ENCODE measurements at regions not wholly inside any gene's neighbourhood (a gene's known extent, or its start where the extent isn't known, plus 50 kb on each side); places are given as distances from the start of the nearest gene placed in this dataset.

DNA sequence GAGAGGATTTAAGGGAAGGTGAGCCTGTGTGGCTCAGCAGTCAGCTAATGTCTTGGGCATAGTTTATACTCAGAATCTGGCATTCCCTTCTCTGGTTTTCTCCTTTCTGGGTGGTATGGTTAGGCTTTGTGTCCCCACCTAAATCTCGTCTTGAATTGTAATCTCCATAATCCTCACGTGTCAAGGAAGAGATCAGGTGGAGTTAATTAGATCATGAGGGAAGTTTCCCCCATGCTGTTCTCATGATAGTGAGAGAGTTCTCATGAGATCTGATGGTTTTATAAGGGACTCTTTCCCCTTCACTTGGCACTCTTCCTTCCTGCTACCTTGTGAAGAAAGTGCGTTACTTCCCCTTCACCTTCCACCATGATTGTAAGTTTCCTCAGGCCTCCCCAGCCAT is 169.8 kb upstream of the PELI2 start:
- no peak for DNase-seq

- no peak for DNase-seq
These were observed 168.5 kb upstream of the PELI2 start for GRCh38 chr14:55949708-55950107.

- DNase-seq, result no peak
These were observed 168.1 kb upstream of the PELI2 start for GRCh38 chr14:55950135-55950534.

- DNase-seq, result no peak
These were observed 166.6 kb upstream of the PELI2 start for GRCh38 chr14:55951341-55952206.

GRCh38 chr14:55954108-55954507 is 164.1 kb upstream of the PELI2 start:
- DNase-seq, result peak; percentile 64

GRCh38 chr14:55955175-55955574 is 163.0 kb upstream of the PELI2 start:
- DNase-seq, result no peak

DNA sequence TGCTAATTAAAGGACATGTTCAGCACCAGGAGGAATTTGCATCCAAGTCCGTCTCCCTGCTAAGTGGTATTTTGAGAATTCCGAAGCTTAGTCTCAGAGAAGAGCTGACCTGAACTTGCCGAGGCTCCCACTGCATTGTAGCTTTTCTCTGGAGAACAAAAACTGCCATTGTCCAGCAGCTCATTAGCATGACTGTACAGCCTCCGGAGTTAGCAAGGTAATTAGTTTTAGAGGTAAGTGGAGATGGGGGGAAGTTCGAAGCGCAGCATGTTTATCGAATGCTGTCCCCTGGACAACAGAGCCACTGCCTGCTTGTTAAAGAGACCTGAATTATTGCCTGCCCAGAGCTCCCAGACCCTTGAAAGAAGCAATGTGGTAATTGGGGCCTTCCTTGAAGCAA is 160.3 kb upstream of the PELI2 start:
- no peak for DNase-seq

GRCh38 chr14:55963295-55963694 is 154.9 kb upstream of the PELI2 start:
- DNase-seq, result no peak

DNA sequence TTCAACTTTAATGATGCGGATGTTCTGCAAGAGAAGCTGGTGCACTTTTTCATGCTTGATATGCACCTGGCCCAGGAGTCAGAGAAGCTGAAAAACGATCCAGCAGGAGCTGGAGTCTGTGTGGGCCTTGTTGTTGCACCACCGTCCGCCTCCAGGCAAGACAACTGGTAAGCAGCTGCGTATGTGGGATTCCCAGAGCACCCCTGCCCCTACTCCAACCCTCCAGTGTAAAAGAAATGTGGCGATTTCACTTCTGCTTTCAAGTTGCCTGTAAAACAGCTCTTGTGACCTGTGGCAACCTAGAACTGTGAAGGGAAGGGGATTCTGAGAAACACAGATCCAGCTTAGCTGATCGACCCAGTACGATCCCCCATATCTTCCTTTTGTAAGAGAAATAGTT is 154.1 kb upstream of the PELI2 start:
- peak; percentile 93 for DNase-seq

DNA sequence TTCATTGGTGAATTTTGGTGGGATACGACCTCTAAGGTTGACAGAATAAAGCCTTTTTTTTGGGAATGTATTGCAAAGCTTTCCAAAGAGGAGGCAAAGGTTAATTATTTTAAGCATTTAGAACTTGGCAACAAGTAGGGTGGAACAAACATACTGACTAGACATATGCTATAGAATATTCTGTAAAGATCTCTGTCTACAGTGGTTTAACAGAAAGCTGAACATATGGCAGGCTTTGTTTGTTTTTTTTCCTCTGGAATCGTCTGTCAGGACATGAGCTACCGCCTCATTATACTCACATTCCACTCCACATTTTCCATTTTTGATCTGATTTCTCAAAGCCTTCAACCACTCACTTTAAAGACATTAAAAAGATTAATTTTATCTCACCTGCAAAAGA is 153.4 kb upstream of the PELI2 start:
- no peak for DNase-seq

- DNase-seq, result no peak
These were observed 152.4 kb upstream of the PELI2 start for GRCh38 chr14:55965851-55966250.

DNA sequence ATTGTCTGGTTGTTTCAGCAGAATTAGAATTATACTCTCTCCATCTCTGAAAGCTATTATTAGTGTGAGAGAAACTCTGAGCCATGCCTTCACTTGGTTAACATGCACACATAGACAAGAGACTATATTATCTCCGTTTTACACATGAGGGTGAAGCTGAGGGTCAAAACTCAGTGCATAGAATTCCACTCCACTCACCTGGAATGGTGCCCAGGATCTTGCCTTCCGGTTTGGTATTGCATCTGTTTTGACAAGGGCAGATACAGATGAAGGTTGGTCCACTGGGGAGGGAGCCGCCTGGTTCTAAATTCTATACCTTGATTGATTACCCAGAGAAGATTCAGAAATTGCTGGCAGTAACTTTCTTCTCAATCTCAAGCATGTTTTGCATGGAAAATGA is 149.5 kb upstream of the PELI2 start:
- no peak for DNase-seq

DNA sequence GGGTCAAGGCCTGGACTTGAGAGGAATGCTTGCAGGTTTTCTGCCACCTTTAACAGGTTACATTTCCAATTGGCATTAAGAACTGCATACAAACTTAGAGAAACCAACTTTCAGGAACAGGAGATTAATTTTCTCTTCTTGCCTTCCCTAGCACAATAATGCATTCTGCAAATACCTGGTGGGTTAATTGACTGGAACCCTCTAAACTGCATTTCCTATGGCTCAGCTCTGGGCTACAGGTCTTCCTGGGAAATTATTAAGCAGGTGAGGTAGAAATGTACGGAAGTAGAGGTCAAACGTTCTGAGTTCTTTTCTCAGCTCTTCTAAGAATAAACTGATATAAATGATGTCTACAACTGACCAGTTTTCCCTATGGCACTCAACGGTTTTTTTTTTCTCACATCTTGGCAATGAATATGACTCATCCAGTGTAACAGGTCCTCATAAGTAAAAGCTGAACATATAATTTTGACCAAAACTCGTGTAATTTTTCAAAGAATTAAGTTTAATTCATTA is 144.9 kb upstream of the PELI2 start:
- DNase-seq, result peak; percentile 7

DNA sequence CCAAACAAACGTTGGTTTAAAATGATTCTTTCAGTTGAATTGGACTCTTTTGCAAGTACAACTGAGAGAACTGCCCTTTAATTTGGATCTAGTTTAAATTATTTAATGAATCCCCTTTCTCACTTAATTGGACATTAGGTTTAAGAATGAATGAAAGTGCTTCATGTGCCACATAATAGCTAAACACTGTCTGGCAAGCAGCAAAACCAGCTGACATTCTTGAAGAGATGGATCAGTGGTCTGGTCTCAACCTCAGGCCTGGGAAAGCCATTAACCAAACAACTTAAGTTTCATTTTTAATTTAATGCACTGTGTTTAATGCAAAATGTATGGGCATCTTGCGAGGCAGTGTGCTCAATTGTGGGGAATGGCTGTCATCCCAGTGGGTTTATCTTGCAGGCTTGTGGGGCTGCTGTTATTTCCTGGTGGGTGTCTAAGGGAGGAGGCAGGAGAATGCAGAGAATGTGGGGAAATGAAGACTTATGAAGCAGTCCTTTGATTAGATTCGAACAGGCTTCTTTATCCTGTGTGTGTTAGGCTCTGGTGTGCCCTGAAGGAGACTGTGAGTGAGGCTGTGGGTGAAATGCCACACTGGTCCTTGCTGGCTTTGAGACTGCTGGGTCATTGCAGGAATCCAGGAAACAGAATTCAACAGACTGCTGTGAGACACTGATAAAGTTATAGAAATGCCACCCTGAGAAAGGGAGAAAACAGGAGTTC is 144.1 kb upstream of the PELI2 start:
- DNase-seq, result no peak

DNA sequence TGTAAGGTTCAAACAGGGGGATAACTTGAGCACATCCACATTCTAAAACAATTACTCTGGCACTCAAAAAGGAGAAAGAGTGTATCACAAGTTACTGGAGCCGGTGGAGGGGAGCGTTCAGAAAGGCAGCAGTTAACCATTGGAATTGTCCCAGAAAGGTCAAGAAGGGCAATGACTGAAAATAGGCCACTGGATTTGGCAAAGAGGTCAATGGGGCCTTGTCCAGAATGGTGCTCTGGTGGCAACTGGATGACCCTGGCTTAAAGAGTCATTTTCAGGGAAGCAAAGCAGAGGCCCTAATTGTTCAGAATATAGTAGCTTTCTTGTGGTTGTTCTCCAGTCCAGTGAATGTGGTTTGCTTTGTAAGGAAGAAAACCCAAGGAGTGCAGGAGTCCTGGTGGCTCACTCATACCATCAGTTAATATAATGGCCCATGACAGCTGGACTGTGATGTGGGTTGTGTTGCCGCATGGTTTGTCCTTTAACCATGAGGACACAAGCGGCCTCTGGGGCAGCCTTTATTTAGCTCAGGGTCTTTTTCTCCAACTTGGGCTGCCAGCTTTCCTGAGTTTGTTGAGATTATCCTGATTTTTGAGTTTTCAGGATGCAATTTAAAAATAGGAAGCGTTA is 142.8 kb upstream of the PELI2 start:
- no peak for DNase-seq

DNA sequence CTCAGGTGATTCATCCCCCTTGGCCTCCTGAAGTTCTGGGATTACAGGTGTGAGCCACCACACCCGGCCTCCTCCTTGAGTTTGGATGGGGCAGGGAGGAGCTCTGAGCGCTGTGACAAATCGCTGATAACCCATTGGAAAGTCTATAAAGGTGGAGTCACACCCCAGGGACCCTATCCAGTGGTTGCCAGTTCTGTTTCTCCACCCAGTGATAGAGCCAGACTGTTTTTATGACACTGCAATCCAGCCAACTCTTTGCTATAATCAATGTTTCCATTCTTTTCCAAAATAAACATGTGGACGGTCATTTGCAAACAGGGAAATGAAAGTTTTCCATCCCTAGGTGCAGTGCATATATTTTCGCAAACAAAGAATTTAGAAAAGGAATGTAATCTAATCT is 142.0 kb upstream of the PELI2 start:
- no peak for DNase-seq

GRCh38 chr14:55976655-55977054 is 141.6 kb upstream of the PELI2 start:
- DNase-seq, result no peak

DNA sequence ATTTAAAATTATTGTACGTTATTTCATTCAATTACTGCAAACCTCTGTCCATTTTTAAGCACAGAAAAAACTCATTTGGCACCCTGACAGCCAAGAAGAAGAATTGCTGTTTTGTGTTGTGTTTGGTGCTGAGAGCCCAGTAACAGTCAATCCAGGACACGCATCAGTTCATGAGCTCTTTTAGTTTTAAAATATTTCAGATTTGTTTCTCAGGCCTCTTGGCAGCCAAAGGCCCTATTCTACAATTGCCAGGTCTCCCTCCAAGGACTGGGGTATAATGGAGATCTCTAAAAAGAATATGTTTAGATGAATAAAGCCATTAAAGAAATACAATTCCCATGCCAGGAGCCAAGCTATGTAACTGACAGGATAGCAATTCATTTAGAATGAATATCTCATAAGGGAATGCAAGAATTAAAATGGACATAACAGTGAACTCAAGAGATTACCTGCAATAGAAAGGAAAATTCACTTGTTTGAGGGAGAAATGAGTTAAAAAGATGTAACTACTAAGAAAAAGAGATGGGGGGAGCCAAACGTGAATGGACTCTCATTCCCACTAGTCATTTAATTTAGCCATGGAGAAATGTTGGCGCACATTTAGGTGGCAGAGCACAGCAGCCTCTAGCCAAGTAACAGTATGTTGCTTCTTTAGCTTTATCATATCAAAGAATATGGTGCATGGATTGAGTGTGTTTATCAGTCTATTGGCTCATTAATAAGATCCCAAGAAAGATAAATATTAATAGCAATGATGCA is 140.6 kb upstream of the PELI2 start:
- DNase-seq, result no peak

DNA sequence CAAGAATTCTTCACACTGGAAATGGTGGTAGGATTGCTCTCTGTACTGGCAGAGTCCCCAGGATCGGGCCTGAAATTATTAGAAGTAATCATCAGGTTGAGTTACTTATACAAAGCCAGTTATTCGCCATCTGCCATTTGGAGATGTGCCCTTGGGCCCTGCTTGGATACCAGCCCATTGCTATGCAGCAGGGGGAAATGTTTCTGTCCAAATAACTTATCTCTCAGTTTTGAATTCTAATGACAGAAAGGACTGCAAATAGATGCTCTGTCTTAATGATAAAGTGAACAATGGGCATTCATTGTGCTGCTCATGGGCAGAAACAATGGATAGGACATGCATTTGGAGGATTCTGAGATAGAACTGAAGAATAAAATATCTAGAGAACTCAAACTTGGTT is 139.1 kb upstream of the PELI2 start:
- DNase-seq, result no peak

DNA sequence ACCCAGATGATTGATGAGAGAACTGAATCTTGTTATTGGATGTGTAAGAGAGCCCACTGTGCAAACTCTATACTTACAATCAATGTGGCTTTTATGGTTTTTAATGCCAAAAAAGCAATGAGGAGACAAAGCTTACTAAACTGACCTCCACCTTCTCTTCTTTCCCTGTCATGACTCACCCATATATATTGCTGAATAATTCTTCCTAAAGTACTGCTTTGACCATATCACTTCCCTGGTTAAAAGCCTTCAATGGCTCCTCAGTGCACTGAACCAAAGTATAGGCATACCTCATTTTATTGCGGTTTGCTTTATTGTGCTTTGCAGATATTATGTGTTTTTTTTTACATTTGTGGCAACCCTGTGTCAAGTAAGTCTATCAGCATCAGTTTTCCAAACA is 138.4 kb upstream of the PELI2 start:
- DNase-seq, result no peak

- DNase-seq, result no peak
These were observed 137.2 kb upstream of the PELI2 start for GRCh38 chr14:55980970-55981369.

DNA sequence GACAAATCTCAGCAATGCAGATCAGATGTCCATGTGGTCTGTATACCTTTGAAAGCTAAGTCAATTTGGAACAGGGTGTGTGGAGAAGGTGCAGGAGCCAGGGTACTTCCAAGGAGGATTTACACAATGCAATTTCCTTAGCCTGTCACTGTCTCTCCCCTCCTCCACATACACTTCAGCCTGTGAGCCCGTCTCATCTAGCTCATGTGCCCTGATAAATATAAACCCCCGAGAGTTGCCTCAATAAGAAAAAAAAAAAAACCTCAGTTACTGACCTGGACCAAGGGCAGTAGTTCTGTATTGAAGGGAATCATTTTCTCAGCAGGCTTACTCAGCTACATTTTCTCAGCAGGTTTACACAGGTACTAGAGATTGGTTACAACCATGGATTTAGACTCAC is 132.1 kb upstream of the PELI2 start:
- no peak for DNase-seq

DNA sequence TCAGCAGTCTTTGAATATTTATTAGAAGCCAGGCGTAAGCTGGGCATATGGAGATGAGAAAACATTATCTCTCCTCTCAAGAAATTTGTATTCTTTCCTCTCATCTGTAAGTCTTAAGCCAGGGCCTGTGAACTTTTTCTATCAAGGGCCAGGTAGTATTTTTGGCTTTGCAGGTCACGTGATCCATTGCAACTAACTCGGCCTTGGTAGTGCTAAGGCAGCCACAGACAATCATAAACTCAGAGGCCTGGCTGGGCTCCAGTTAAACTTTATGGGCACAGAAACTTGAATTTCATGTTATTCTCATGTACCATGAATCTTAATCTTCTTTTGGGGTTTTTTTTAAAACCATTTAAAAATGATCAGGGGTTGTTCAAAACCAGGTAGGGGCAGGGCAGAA is 117.4 kb upstream of the PELI2 start:
- DNase-seq, result no peak

Data from MV-4-11 (cell line).